ENCODE measurements at regions not wholly inside any gene's neighbourhood (a gene's known extent, or its start where the extent isn't known, plus 50 kb on each side); places are given as distances from the start of the nearest gene placed in this dataset.

- no peak for DNase-seq (ENCODE audit: low read depth in 3 of 3)
Measured at GRCh38 chr13:22053053-22053452, 382.2 kb downstream of the FGF9 start.

- no peak for DNase-seq (ENCODE audit: low read depth in 3 of 3)
Measured at GRCh38 chr13:22055259-22055658, 384.4 kb downstream of the FGF9 start.

- no peak for DNase-seq (ENCODE audit: low read depth in 3 of 3)
Measured at GRCh38 chr13:22060187-22060586, 389.3 kb downstream of the FGF9 start.

- DNase-seq (ENCODE audit: low read depth in 3 of 3), result peak; percentile 22 to 53 (median 53)
Measured at GRCh38 chr13:22061371-22061805, 390.5 kb downstream of the FGF9 start.

GRCh38 chr13:22061806-22062391 is 391.0 kb downstream of the FGF9 start:
- DNase-seq (ENCODE audit: low read depth in 3 of 3), result no peak

GRCh38 chr13:22062478-22063205 is 391.8 kb downstream of the FGF9 start:
- DNase-seq (ENCODE audit: low read depth in 3 of 3), result no peak

GRCh38 chr13:22063416-22064124 is 392.7 kb downstream of the FGF9 start:
- no peak for DNase-seq (ENCODE audit: low read depth in 3 of 3)

- DNase-seq (ENCODE audit: low read depth in 3 of 3), result no peak
Measured at GRCh38 chr13:22064854-22065620, 394.2 kb downstream of the FGF9 start.

- no peak for DNase-seq (ENCODE audit: low read depth in 3 of 3)
Measured at GRCh38 chr13:22073718-22074117, 402.8 kb downstream of the FGF9 start.

GRCh38 chr13:22074403-22074802 is 403.5 kb downstream of the FGF9 start:
- no peak for DNase-seq (ENCODE audit: low read depth in 3 of 3)

- DNase-seq (ENCODE audit: low read depth in 3 of 3), result no peak
Measured at GRCh38 chr13:22076658-22077057, 405.8 kb downstream of the FGF9 start.

GRCh38 chr13:22077205-22077683 is 406.4 kb downstream of the FGF9 start:
- no peak for DNase-seq (ENCODE audit: low read depth in 3 of 3)

- DNase-seq (ENCODE audit: low read depth in 3 of 3), result no peak
Measured at GRCh38 chr13:22077764-22078163, 406.9 kb downstream of the FGF9 start.

- no peak for DNase-seq (ENCODE audit: low read depth in 3 of 3)
Measured at GRCh38 chr13:22079961-22080360, 409.1 kb downstream of the FGF9 start.

GRCh38 chr13:22080832-22081231 is 410.0 kb downstream of the FGF9 start:
- no peak for DNase-seq (ENCODE audit: low read depth in 3 of 3)

- no peak for DNase-seq (ENCODE audit: low read depth in 3 of 3)
Measured at GRCh38 chr13:22081430-22081829, 410.6 kb downstream of the FGF9 start.

GRCh38 chr13:22082030-22082429 is 411.2 kb downstream of the FGF9 start:
- no peak for DNase-seq (ENCODE audit: low read depth in 3 of 3)

GRCh38 chr13:22082437-22083100 is 411.7 kb downstream of the FGF9 start:
- DNase-seq (ENCODE audit: low read depth in 3 of 3), result no peak

GRCh38 chr13:22085001-22085400 is 414.1 kb downstream of the FGF9 start:
- no peak for DNase-seq (ENCODE audit: low read depth in 3 of 3)

GRCh38 chr13:22086597-22087330 is 415.9 kb downstream of the FGF9 start:
- DNase-seq (ENCODE audit: low read depth in 3 of 3), result no peak

GRCh38 chr13:22090106-22090505 is 419.2 kb downstream of the FGF9 start:
- DNase-seq (ENCODE audit: low read depth in 3 of 3), result no peak
